WERI-Rb-1 (cell line): ENCODE measurements at regions not wholly inside any gene's neighbourhood (a gene's known extent, or its start where the extent isn't known, plus 50 kb on each side); places are given as distances from the start of the nearest gene placed in this dataset.

Source experiments
- DNase-seq: peaks from one replicate; pipeline ENCODE4 v3.0.0-alpha.2; 2020
- H3K27ac ChIP-seq: fragments of 250-450 bp; sonication (Bioruptor Pico); 2 replicates; pipeline ENCODE4 v1.5.1; 2020; ENCODE audit warnings: mild to moderate bottlenecking, moderate library complexity
- H3K27me3 ChIP-seq: fragments of 250-450 bp; sonication (Bioruptor Pico); 2 replicates; pipeline ENCODE4 v1.5.1; 2021; ENCODE audit warnings: mild to moderate bottlenecking, low read depth, moderate library complexity; ENCODE audit not compliant: insufficient read depth, severe bottlenecking
- H3K36me3 ChIP-seq: fragments of 250-450 bp; sonication (Bioruptor Pico); 2 replicates; pipeline ENCODE4 v1.5.1; 2020; ENCODE audit warnings: mild to moderate bottlenecking, moderate library complexity
- H3K4me3 ChIP-seq: 2 replicates; pipeline ENCODE4 v1.5.1; 2011; ENCODE audit warnings: low read depth, mild to moderate bottlenecking, control low read depth, low read length
- H3K9me3 ChIP-seq: fragments of 250-450 bp; sonication (Bioruptor Pico); 2 replicates; pipeline ENCODE4 v1.5.1; 2021; ENCODE audit warnings: mild to moderate bottlenecking, moderate library complexity; ENCODE audit not compliant: severe bottlenecking
- CTCF ChIP-seq: IDR thresholded peaks from 2 replicates; pipeline ENCODE4 v1.5.1; 2011; ENCODE audit warnings: low read depth, mild to moderate bottlenecking, control low read depth, inconsistent platforms, low read length

DNA sequence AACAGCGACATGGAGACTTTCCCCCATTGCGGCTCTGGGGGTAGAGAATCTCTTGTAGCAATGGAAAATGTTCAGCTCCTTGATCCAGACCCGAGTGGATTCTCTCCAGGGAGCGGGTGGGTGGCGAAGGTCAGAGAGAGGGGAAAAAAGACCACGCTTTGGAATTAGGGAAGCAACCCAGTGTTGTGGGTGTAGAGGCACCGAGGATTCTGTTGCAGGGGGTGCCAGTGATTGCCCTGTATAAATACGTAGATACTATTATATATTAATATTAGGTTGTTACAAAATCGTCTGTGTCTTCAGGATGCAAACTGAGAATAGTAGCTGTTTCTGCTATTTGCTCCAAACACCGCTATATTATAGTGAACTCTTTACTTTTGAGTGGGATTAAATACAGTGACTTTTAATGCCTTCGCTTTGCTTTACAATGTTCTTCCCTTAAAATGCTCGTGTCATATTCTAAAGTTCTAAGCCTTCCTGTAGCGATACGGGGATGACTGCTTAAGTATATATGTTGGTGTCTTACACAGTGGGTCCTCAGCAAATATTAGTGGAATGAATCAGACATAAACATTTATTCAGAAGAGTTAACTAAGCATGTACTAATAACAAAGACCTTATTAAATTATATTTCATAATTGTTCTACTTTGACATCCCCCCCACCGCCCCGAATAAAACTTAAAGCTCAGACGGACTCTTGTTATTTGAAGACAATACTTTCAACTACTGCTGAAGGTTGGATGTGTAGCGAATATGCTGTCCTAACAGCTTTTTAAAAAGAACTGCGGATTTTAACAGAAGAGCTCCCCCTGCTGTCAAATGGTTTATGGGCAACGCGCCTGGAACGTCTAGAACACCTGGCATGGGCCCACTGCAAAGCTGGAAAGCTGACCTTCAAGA is 136.4 kb upstream of the KRAS start:
- Histone ChIP-seq H3K27me3 (no peaks in the 10 kb centered on the region), H3K36me3 (no peaks in the 10 kb centered on the region), H3K9me3 (no peaks in the 10 kb centered on the region), H3K27ac (peak overlapping the region; percentile 96), H3K4me3 (peak overlapping the region; percentile 69)
- peak; percentile 78 for DNase-seq
- peak; percentile 62 for TF ChIP-seq CTCF

DNA sequence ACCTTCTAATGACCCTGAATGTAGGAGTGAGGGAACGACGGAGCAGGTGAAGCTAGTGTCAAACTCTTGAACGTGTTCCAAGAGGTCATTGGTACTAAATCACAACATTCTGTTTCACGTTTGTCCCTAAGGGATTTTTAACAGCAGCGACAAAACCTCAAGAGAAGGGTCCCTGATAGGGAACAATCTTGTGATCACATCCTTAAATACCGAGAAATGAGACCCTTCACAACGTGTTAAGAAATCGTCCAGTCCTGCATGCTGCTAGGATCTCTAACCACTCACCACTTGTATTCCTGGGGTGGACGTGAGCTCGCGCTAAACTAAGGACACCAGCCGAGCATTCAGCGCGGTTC is 134.1 kb upstream of the KRAS start:
- TF ChIP-seq CTCF, result no peak
- peak overlapping the region; percentile 69 for H3K4me3 ChIP-seq

GRCh38 chr12:25384038-25384892 is 133.5 kb upstream of the KRAS start:
- H3K27ac ChIP-seq, result 0 out of 2 replicates have a peak overlapping the region, but pooled peaks have one; percentile 96
- no peak for TF ChIP-seq CTCF
- no peaks in the 10 kb centered on the region for H3K9me3 ChIP-seq
- H3K36me3 ChIP-seq, result no peaks in the 10 kb centered on the region
- H3K27me3 ChIP-seq, result no peaks in the 10 kb centered on the region
- no peak overlapping the region for H3K4me3 ChIP-seq
- peak; percentile 86 for DNase-seq

More for the DNA sequence above, 134.1 kb upstream of the KRAS start:
- no peaks in the 10 kb centered on the region for H3K36me3 ChIP-seq
- H3K27ac ChIP-seq, result peak overlapping the region; percentile 96
- no peaks in the 10 kb centered on the region for H3K9me3 ChIP-seq
- no peaks in the 10 kb centered on the region for H3K27me3 ChIP-seq
- no peak for DNase-seq

- TF ChIP-seq CTCF, result no peak
- Histone ChIP-seq H3K27ac (no peak overlapping the region), H3K9me3 (no peaks in the 10 kb centered on the region), H3K4me3 (no peak overlapping the region), H3K36me3 (no peaks in the 10 kb centered on the region), H3K27me3 (no peaks in the 10 kb centered on the region)
- no peak for DNase-seq
Measured at GRCh38 chr12:25382311-25383106, 131.8 kb upstream of the KRAS start.

DNA sequence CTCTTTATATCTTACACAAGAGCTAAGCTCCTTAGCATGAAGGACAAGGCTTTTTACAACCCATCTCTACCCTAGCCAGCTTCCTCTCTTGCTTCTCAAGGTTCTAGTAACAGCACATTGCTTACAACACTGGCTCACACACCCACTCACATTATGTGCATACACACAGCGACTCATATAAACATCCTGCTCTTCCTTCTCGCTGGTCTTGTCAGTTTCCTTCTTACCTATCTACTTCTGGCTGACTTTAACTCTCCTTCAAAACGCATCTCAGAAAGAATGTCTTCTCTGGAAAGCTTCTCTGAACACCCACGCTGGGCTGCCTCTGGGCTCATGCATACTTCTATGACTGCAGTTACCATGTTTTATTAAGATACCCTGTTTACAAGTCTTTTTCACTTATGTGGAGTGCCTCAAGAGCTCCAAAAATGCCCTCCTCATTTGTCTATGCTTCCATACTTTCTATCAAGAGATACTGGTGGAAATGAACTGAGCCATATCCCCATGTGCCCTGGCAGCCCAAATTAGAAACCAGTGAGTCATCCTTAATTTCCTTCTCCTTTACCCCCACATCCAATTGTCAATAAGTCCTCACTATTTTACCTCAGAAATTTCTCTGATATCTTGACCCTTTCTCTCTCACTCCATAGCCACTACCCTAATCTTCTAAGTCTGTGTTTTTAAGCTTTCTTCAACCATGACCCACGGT is 126.9 kb upstream of the KRAS start:
- no peak for DNase-seq
- Histone ChIP-seq H3K9me3 (no peaks in the 10 kb centered on the region), H3K27ac (no peak overlapping the region), H3K27me3 (no peaks in the 10 kb centered on the region), H3K4me3 (no peak overlapping the region), H3K36me3 (no peaks in the 10 kb centered on the region)
- no peak for TF ChIP-seq CTCF
